A549 (cell line): ENCODE measurements at regions not wholly inside any gene's neighbourhood (a gene's known extent, or its start where the extent isn't known, plus 50 kb on each side); places are given as distances from the start of the nearest gene placed in this dataset.

Experiments
- ATAC-seq, 2 experiments: fragments of 200-7000 bp in 1 of 2; fragments of >200 bp in 1 of 2; cut with Nextera tagmentation in 1 of 2; cut with Tn5 transposase in 1 of 2; 3 replicates each; pipeline versions ENCODE4 v1.8.0 to v1.9.1; 2018 to 2020; ENCODE audit warnings: mild to moderate bottlenecking in 1 of 2, moderate library complexity in 1 of 2
- CTCF ChIA-PET: fragments of 300-600 bp; sonication (Branson Sonifier 250); formaldehyde crosslinking; extraction: SDS; loops from one replicate; lab custom pipeline; 2021; ENCODE audit warnings: antibody characterized with exemption, inconsistent platforms; lab: Yijun Ruan, JAX
- POLR2A ChIA-PET: fragments of 350-600 bp; formaldehyde crosslinking; extraction: SDS; loops from one replicate; lab custom pipeline; 2021; ENCODE audit warnings: antibody characterized with exemption, inconsistent platforms; lab: Yijun Ruan, JAX
- DNase-seq, 2 experiments: peaks; one replicate each; pipeline versions ENCODE4 v3.0.0 to v3.0.0-alpha.2; 2011 to 2016; ENCODE audit warnings: low read depth in 1 of 2, low spot score in 1 of 2
- FAIRE-seq: peaks from 2 replicates; lab custom pipeline; 2011; peaks lifted over from hg19 to GRCh38; lab: Jason Lieb, UNC
- H3K27ac ChIP-seq, 2 experiments: fragments of >200 bp; sonication (Bioruptor Twin); formaldehyde crosslinking; 3 replicates each; pipeline ENCODE4 v1.5.1; 2016 to 2017
- H3K4me1 ChIP-seq: fragments of >200 bp; sonication (Bioruptor Twin); formaldehyde crosslinking; 3 replicates; pipeline ENCODE4 v1.6.1; 2016
- H3K4me2 ChIP-seq: fragments of >200 bp; sonication (Bioruptor Twin); formaldehyde crosslinking; 3 replicates; pipeline ENCODE4 v1.6.1; 2016
- H3K4me3 ChIP-seq: fragments of >200 bp; sonication (Bioruptor Twin); formaldehyde crosslinking; 3 replicates; pipeline ENCODE4 v1.5.1; 2016
- H3K9me3 ChIP-seq: fragments of >200 bp; sonication (Bioruptor Twin); formaldehyde crosslinking; 3 replicates; pipeline ENCODE4 v1.6.1; 2016
- CBX2 ChIP-seq: fragments of 200-600 bp; sonication (generic); IDR thresholded peaks from 2 replicates; pipeline ENCODE4 v1.6.1; 2016; ENCODE audit warnings: low read depth, mild to moderate bottlenecking, borderline replicate concordance
- CTCF ChIP-seq: fragments of >200 bp; sonication (Bioruptor Twin); formaldehyde crosslinking; IDR thresholded peaks from 3 replicates; pipeline ENCODE4 v1.5.1; 2016
- FOSL2 ChIP-seq, 2 experiments: fragments of 450-650 bp in 1 of 2; fragments of >200 bp in 1 of 2; sonication (Bioruptor Twin) in 1 of 2; formaldehyde crosslinking; IDR thresholded peaks; 2 replicates each; pipeline versions ENCODE4 v1.5.0 to v1.6.1; 2016 to 2020; ENCODE audit warnings: mild to moderate bottlenecking in 1 of 2, moderate library complexity in 1 of 2
- HMGXB4 ChIP-seq: fragments of 250-450 bp; sonication (Bioruptor Pico); IDR thresholded peaks from 2 replicates; pipeline ENCODE4 v1.5.0; 2021; ENCODE audit warnings: mild to moderate bottlenecking, moderate library complexity, borderline replicate concordance
- HOXA7 ChIP-seq: fragments of 250-450 bp; sonication (Bioruptor Pico); IDR thresholded peaks from 2 replicates; pipeline ENCODE4 v1.5.0; 2020; ENCODE audit warnings: mild to moderate bottlenecking, moderate library complexity
- JUN ChIP-seq, 2 experiments: fragments of >200 bp; sonication (Bioruptor Twin); formaldehyde crosslinking; IDR thresholded peaks; 2 replicates in 1 of 2; 3 replicates in 1 of 2; pipeline ENCODE4 v1.6.1; 2016 to 2017
- MAZ ChIP-seq: fragments of 150-350 bp; IDR thresholded peaks from 2 replicates; pipeline ENCODE4 v1.6.1; 2014; ENCODE audit warnings: antibody characterized with exemption, low read depth, low read length, borderline replicate concordance
- NR3C1 ChIP-seq: fragments of >200 bp; sonication (Bioruptor Twin); formaldehyde crosslinking; IDR thresholded peaks from 3 replicates; pipeline ENCODE4 v1.6.1; 2017
- PHF8 ChIP-seq: fragments of 200-600 bp; sonication (generic); IDR thresholded peaks from 2 replicates; pipeline ENCODE4 v1.6.1; 2016; ENCODE audit warnings: low read depth, mild to moderate bottlenecking, antibody characterized with exemption, moderate library complexity, borderline replicate concordance
- RAD21 ChIP-seq, 2 experiments: fragments of >200 bp in 1 of 2; sonication (Bioruptor Twin) in 1 of 2; formaldehyde crosslinking in 1 of 2; IDR thresholded peaks in 1 of 2; conservative IDR thresholded peaks in 1 of 2; 2 replicates in 1 of 2; 3 replicates in 1 of 2; pipeline ENCODE4 v1.6.1; 2012 to 2018; ENCODE audit warnings: inconsistent platforms in 1 of 2
- RCOR1 ChIP-seq: fragments of 150-350 bp; IDR thresholded peaks from 2 replicates; pipeline ENCODE4 v1.6.1; 2014; ENCODE audit warnings: antibody characterized with exemption, low read length, low read depth
- RNF2 ChIP-seq: fragments of 200-600 bp; sonication (generic); IDR thresholded peaks from 2 replicates; pipeline ENCODE4 v1.6.1; 2016; ENCODE audit warnings: low read depth, mild to moderate bottlenecking, antibody characterized with exemption, moderate library complexity, borderline replicate concordance
- TFCP2L1 ChIP-seq: fragments of 250-450 bp; sonication (Bioruptor Pico); IDR thresholded peaks from 2 replicates; pipeline ENCODE4 v1.5.0; 2021; ENCODE audit warnings: mild to moderate bottlenecking
- TP53 ChIP-seq: fragments of 250-450 bp; sonication (Bioruptor Pico); IDR thresholded peaks from 2 replicates; pipeline ENCODE4 v1.5.0; 2021; ENCODE audit warnings: mild to moderate bottlenecking, moderate library complexity
- WGBS: methylation state at CpG from one replicate; pipeline ENCODE4 v1.1.6; 2017; ENCODE audit errors: missing lambda C conversion rate; 5-methylcytosine and 5-hydroxymethylcytosine counted together

- H3K27ac ChIP-seq = no peak overlapping the region
- FAIRE-seq (no peak), DNase-seq (no peak), ATAC-seq (no peak)
- CTCF ChIA-PET = no interaction called here
- TF ChIP-seq RAD21 (conservative IDR thresholded peaks at IDR 0.05 in 1 of 2, IDR thresholded peaks at IDR 0.05 in 1 of 2) = no peak
- no peak for TF ChIP-seq RCOR1
- TF ChIP-seq HMGXB4 (CRISPR knock-in tag) = no peak
- TF ChIP-seq HOXA7 (CRISPR knock-in tag) = no peak
- TF ChIP-seq CTCF = no peak
- TF ChIP-seq JUN (IDR thresholded peaks at IDR 0.05) = no peak
- TF ChIP-seq PHF8 = no peak
- WGBS = 36% methylated on average over 1 of the region's 1 CpG
- no peaks in the 10 kb centered on the region for H3K4me1 ChIP-seq
- H3K9me3 ChIP-seq = no peaks in the 10 kb centered on the region
- no peak overlapping the region for H3K4me2 ChIP-seq
- POLR2A ChIA-PET = no interaction called here
- no peak overlapping the region for H3K4me3 ChIP-seq
These were observed 266.7 kb upstream of the ZSWIM2 start for GRCh38 chr2:187115627-187116026.

- Histone ChIP-seq H3K27ac (no peak overlapping the region), H3K4me3 (no peak overlapping the region), H3K9me3 (no peaks in the 10 kb centered on the region), H3K4me2 (no peak overlapping the region), H3K4me1 (no peaks in the 10 kb centered on the region)
- CTCF ChIA-PET = no interaction called here
- ATAC-seq (no peak), DNase-seq (no peak)
- 56% methylated on average over 2 of the region's 2 CpGs for WGBS
- TF ChIP-seq CTCF (no peak), FOSL2 (IDR thresholded peaks at IDR 0.05) (no peak), FOSL2 (CRISPR knock-in tag; IDR thresholded peaks at IDR 0.05) (no peak), RNF2 (no peak), CBX2 (no peak), TFCP2L1 (no peak), TP53 (CRISPR knock-in tag) (no peak)
- TF ChIP-seq, all 56 proteins: peak for 0
- FAIRE-seq = no peak
- POLR2A ChIA-PET = no interaction called here
These were observed 258.0 kb upstream of the ZSWIM2 start for GRCh38 chr2:187107001-187107400.

- H3K9me3 ChIP-seq = no peaks in the 10 kb centered on the region
- H3K4me1 ChIP-seq = no peaks in the 10 kb centered on the region
- CTCF ChIA-PET = interaction anchor here (0.6 kb wide), 1 partner anchor 77 kb away, joined by 3 read pairs; no protein-coding TSS in a partner anchor
- no peak overlapping the region for H3K4me3 ChIP-seq
- no peak overlapping the region for H3K27ac ChIP-seq
- POLR2A ChIA-PET = no interaction called here
- no peak for FAIRE-seq
- no peak for TF ChIP-seq NR3C1
- DNase-seq = no peak
- WGBS = 74% methylated on average over 3 of the region's 3 CpGs
- H3K4me2 ChIP-seq = no peak overlapping the region
- ATAC-seq = no peak
These were observed 256.2 kb upstream of the ZSWIM2 start for GRCh38 chr2:187105218-187105617.

GRCh38 chr2:187102381-187102780 lies 253.4 kb upstream of the ZSWIM2 start:
- CTCF ChIA-PET = no interaction called here
- no peaks in the 10 kb centered on the region for H3K4me1 ChIP-seq
- FAIRE-seq = no peak

More at GRCh38 chr2:187102381-187102780, 253.4 kb upstream of the ZSWIM2 start:
- POLR2A ChIA-PET = no interaction called here
- TF ChIP-seq MAZ = no peak
- Histone ChIP-seq H3K9me3 (no peaks in the 10 kb centered on the region), H3K27ac (no peak overlapping the region), H3K4me2 (no peak overlapping the region), H3K4me3 (no peak overlapping the region)
- no peak for ATAC-seq
- DNase-seq = no peak
